WI38 (cell line): ENCODE measurements at regions not wholly inside any gene's neighbourhood (a gene's known extent, or its start where the extent isn't known, plus 50 kb on each side); places are given as distances from the start of the nearest gene placed in this dataset.

Source experiments
- H3K4me3 ChIP-seq: 2 replicates; pipeline ENCODE4 v1.5.1; 2011; ENCODE audit warnings: low read depth, mild to moderate bottlenecking, control low read depth, low read length
- CTCF ChIP-seq: IDR thresholded peaks from 2 replicates; pipeline ENCODE4 v1.5.1; 2012; ENCODE audit warnings: low read depth, mild to moderate bottlenecking, control low read depth, low read length

GRCh38 chr3:147618691-147619090 lies 209.5 kb downstream of the ZIC1 start:
- TF ChIP-seq CTCF, result no peak
- H3K4me3 ChIP-seq, result no peak overlapping the region

- TF ChIP-seq CTCF, result no peak
These were observed 210.9 kb downstream of the ZIC1 start for GRCh38 chr3:147619921-147620560.

GRCh38 chr3:147620906-147621305 lies 211.7 kb downstream of the ZIC1 start:
- no peak overlapping the region for H3K4me3 ChIP-seq
- TF ChIP-seq CTCF, result no peak

More at GRCh38 chr3:147619921-147620560, 210.9 kb downstream of the ZIC1 start:
- H3K4me3 ChIP-seq, result no peak overlapping the region

- no peak for TF ChIP-seq CTCF
- no peak overlapping the region for H3K4me3 ChIP-seq
These were observed 221.8 kb downstream of the ZIC1 start for GRCh38 chr3:147630921-147631415.

GRCh38 chr3:147640781-147641180 lies 231.6 kb downstream of the ZIC1 start:
- no peak for TF ChIP-seq CTCF
- H3K4me3 ChIP-seq, result no peak overlapping the region

GRCh38 chr3:147645761-147646160 lies 236.6 kb downstream of the ZIC1 start:
- no peak for TF ChIP-seq CTCF
- H3K4me3 ChIP-seq, result no peak overlapping the region

GRCh38 chr3:147649475-147649874 lies 240.3 kb downstream of the ZIC1 start:
- TF ChIP-seq CTCF, result no peak
- H3K4me3 ChIP-seq, result no peak overlapping the region
